Activated T-cell treated with anti-CD3 and anti-CD28 coated beads, Interleukin-2, amount 50 U/mL, for 24 hours (primary cell): ENCODE measurements at regions not wholly inside any gene's neighbourhood (a gene's known extent, or its start where the extent isn't known, plus 50 kb on each side); places are given as distances from the start of the nearest gene placed in this dataset.

Experiments
- DNase-seq: peaks from one replicate; pipeline ENCODE4 v3.0.0-alpha.2; 2020
- H3K27ac Mint-ChIP-seq: 2 replicates; pipeline ENCODE4 v1.8.0; 2020; ENCODE audit warnings: mild to moderate bottlenecking, mixed read lengths
- H3K27me3 Mint-ChIP-seq: 2 replicates; pipeline ENCODE4 v1.8.0; 2020; ENCODE audit warnings: mixed read lengths
- H3K36me3 Mint-ChIP-seq: 2 replicates; pipeline ENCODE4 v1.8.0; 2020; ENCODE audit warnings: low read depth, mixed read lengths
- H3K4me1 Mint-ChIP-seq: 2 replicates; pipeline ENCODE4 v1.8.0; 2020; ENCODE audit warnings: low read depth, mixed read lengths
- H3K4me3 Mint-ChIP-seq: 2 replicates; pipeline ENCODE4 v1.8.0; 2020; ENCODE audit warnings: mild to moderate bottlenecking, moderate library complexity, mixed read lengths
- H3K9me3 Mint-ChIP-seq: 2 replicates; pipeline ENCODE4 v1.8.0; 2020; ENCODE audit warnings: mixed read lengths

- H3K4me3 Mint-ChIP-seq: no peak overlapping the region
- DNase-seq: no peak
- H3K27ac Mint-ChIP-seq: no peak overlapping the region
- H3K9me3 Mint-ChIP-seq: no peaks in the 10 kb centered on the region
- H3K4me1 Mint-ChIP-seq: no peaks in the 10 kb centered on the region
- H3K27me3 Mint-ChIP-seq: no peaks in the 10 kb centered on the region
- H3K36me3 Mint-ChIP-seq: no peaks in the 10 kb centered on the region
Measured at GRCh38 chr12:115577401-115577800, 700.1 kb downstream of the MED13L start.

GRCh38 chr12:115574826-115575225, 702.7 kb downstream of the MED13L start:
- Mint-ChIP-seq H3K36me3 (no peaks in the 10 kb centered on the region), H3K9me3 (no peaks in the 10 kb centered on the region), H3K4me1 (no peaks in the 10 kb centered on the region), H3K27me3 (no peaks in the 10 kb centered on the region), H3K4me3 (no peak overlapping the region), H3K27ac (no peak overlapping the region)
- DNase-seq: no peak

GRCh38 chr12:115572440-115572839, 705.1 kb downstream of the MED13L start:
- no peak for DNase-seq
- Mint-ChIP-seq H3K9me3 (no peaks in the 10 kb centered on the region), H3K4me1 (no peaks in the 10 kb centered on the region), H3K4me3 (no peak overlapping the region), H3K36me3 (no peaks in the 10 kb centered on the region), H3K27ac (no peak overlapping the region), H3K27me3 (no peaks in the 10 kb centered on the region)

GRCh38 chr12:115571446-115571845, 706.0 kb downstream of the MED13L start:
- Mint-ChIP-seq H3K36me3 (no peaks in the 10 kb centered on the region), H3K4me1 (no peaks in the 10 kb centered on the region), H3K27ac (no peak overlapping the region), H3K27me3 (no peaks in the 10 kb centered on the region), H3K9me3 (no peaks in the 10 kb centered on the region), H3K4me3 (no peak overlapping the region)
- DNase-seq: no peak

- no peaks in the 10 kb centered on the region for H3K9me3 Mint-ChIP-seq
- no peak overlapping the region for H3K27ac Mint-ChIP-seq
- H3K4me3 Mint-ChIP-seq: no peak overlapping the region
- H3K4me1 Mint-ChIP-seq: no peaks in the 10 kb centered on the region
- DNase-seq: no peak
- H3K36me3 Mint-ChIP-seq: no peaks in the 10 kb centered on the region
- no peaks in the 10 kb centered on the region for H3K27me3 Mint-ChIP-seq
Measured at GRCh38 chr12:115571027-115571426, 706.5 kb downstream of the MED13L start.

GRCh38 chr12:115570069-115570777, 707.3 kb downstream of the MED13L start:
- no peak for DNase-seq
- no peak overlapping the region for H3K27ac Mint-ChIP-seq
- no peaks in the 10 kb centered on the region for H3K9me3 Mint-ChIP-seq
- no peaks in the 10 kb centered on the region for H3K36me3 Mint-ChIP-seq
- H3K4me1 Mint-ChIP-seq: no peaks in the 10 kb centered on the region
- no peaks in the 10 kb centered on the region for H3K27me3 Mint-ChIP-seq
- no peak overlapping the region for H3K4me3 Mint-ChIP-seq

GRCh38 chr12:115569345-115570068, 708.0 kb downstream of the MED13L start:
- Mint-ChIP-seq H3K4me1 (no peaks in the 10 kb centered on the region), H3K4me3 (no peak overlapping the region), H3K27me3 (no peaks in the 10 kb centered on the region), H3K9me3 (peaks cover 2% of the 10 kb centered on the region), H3K36me3 (no peaks in the 10 kb centered on the region), H3K27ac (no peak overlapping the region)
- no peak for DNase-seq

GRCh38 chr12:115558281-115558680, 719.2 kb downstream of the MED13L start:
- no peaks in the 10 kb centered on the region for H3K4me1 Mint-ChIP-seq
- no peak for DNase-seq
- H3K4me3 Mint-ChIP-seq: no peak overlapping the region
- no peak overlapping the region for H3K27ac Mint-ChIP-seq
- H3K9me3 Mint-ChIP-seq: peaks cover 9% of the 10 kb centered on the region
- H3K27me3 Mint-ChIP-seq: no peaks in the 10 kb centered on the region
- H3K36me3 Mint-ChIP-seq: no peaks in the 10 kb centered on the region

- no peaks in the 10 kb centered on the region for H3K27me3 Mint-ChIP-seq
- H3K4me1 Mint-ChIP-seq: no peaks in the 10 kb centered on the region
- peaks cover 3% of the 10 kb centered on the region for H3K9me3 Mint-ChIP-seq
- DNase-seq: no peak
- H3K4me3 Mint-ChIP-seq: no peak overlapping the region
- H3K36me3 Mint-ChIP-seq: no peaks in the 10 kb centered on the region
- no peak overlapping the region for H3K27ac Mint-ChIP-seq
Measured at GRCh38 chr12:115553622-115554021, 723.9 kb downstream of the MED13L start.

- H3K27ac Mint-ChIP-seq: no peak overlapping the region
Measured at GRCh38 chr12:115543269-115543668, 734.2 kb downstream of the MED13L start.

GRCh38 chr12:115542656-115543055, 734.8 kb downstream of the MED13L start:
- Mint-ChIP-seq H3K27ac (no peak overlapping the region), H3K27me3 (no peaks in the 10 kb centered on the region), H3K36me3 (no peaks in the 10 kb centered on the region), H3K9me3 (peaks cover 12% of the 10 kb centered on the region), H3K4me3 (no peak overlapping the region), H3K4me1 (no peaks in the 10 kb centered on the region)
- DNase-seq: no peak

More at GRCh38 chr12:115543269-115543668, 734.2 kb downstream of the MED13L start:
- H3K27me3 Mint-ChIP-seq: no peaks in the 10 kb centered on the region
- peaks cover 12% of the 10 kb centered on the region for H3K9me3 Mint-ChIP-seq
- DNase-seq: no peak
- H3K4me1 Mint-ChIP-seq: no peaks in the 10 kb centered on the region
- H3K4me3 Mint-ChIP-seq: no peak overlapping the region
- no peaks in the 10 kb centered on the region for H3K36me3 Mint-ChIP-seq

GRCh38 chr12:115541891-115542421, 735.5 kb downstream of the MED13L start:
- Mint-ChIP-seq H3K27ac (no peak overlapping the region), H3K27me3 (no peaks in the 10 kb centered on the region), H3K4me3 (no peak overlapping the region), H3K36me3 (no peaks in the 10 kb centered on the region), H3K9me3 (peaks cover 12% of the 10 kb centered on the region), H3K4me1 (no peaks in the 10 kb centered on the region)
- DNase-seq: no peak

- Mint-ChIP-seq H3K36me3 (no peaks in the 10 kb centered on the region), H3K9me3 (no peaks in the 10 kb centered on the region), H3K4me1 (no peaks in the 10 kb centered on the region), H3K27me3 (no peaks in the 10 kb centered on the region), H3K4me3 (no peak overlapping the region), H3K27ac (no peak overlapping the region)
- no peak for DNase-seq
Measured at GRCh38 chr12:115528466-115528865, 749.0 kb downstream of the MED13L start.

- peaks cover 11% of the 10 kb centered on the region for H3K9me3 Mint-ChIP-seq
- no peaks in the 10 kb centered on the region for H3K36me3 Mint-ChIP-seq
- H3K27ac Mint-ChIP-seq: no peak overlapping the region
- H3K27me3 Mint-ChIP-seq: no peaks in the 10 kb centered on the region
- no peak for DNase-seq
- H3K4me3 Mint-ChIP-seq: no peak overlapping the region
- no peaks in the 10 kb centered on the region for H3K4me1 Mint-ChIP-seq
Measured at GRCh38 chr12:115521771-115522409, 755.6 kb downstream of the MED13L start.

GRCh38 chr12:115519887-115520286, 757.6 kb downstream of the MED13L start:
- DNase-seq: no peak
- Mint-ChIP-seq H3K27me3 (no peaks in the 10 kb centered on the region), H3K36me3 (no peaks in the 10 kb centered on the region), H3K9me3 (peaks cover 23% of the 10 kb centered on the region), H3K27ac (no peak overlapping the region), H3K4me1 (no peaks in the 10 kb centered on the region), H3K4me3 (no peak overlapping the region)
